GM18508 (cell line): ENCODE measurements at regions not wholly inside any gene's neighbourhood (a gene's known extent, or its start where the extent isn't known, plus 50 kb on each side); places are given as distances from the start of the nearest gene placed in this dataset.
"Not testable (repeated sequence)": the region's sequence is repeated elsewhere in the genome, so short reads cannot be mapped to it uniquely, and the experiment has no call there.

Source experiments
- ATAC-seq: cut with Tn5 transposase; IDR thresholded peaks from one replicate; pipeline ENCODE4 v1.9.1; 2021; ENCODE audit warnings: moderate number of reproducible peaks; ENCODE audit not compliant: insufficient read depth, unreplicated experiment

DNA sequence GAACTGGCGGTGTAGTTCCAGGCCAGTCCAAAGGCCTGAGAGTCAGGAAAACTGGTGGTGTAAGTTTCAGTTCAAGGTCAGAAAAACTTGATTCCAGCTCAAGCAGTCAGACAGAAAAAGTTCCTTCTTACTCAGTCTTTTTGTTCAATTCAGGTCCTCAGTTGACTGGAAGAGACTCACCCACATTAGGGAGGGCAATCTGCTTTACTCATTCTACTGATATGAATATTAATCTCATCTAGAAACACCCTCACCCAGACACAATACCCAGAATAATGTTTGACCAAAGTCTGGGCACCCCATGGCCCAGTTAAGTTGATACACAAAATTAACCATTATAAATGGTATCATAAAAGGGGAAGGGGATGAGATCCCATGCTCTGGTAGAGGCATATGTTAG lies 50.1 kb upstream of the LTA4H start:
- no peak for ATAC-seq

- not testable (repeated sequence) for ATAC-seq
Measured at GRCh38 chr12:96086190-96086589, 50.8 kb upstream of the LTA4H start.

DNA sequence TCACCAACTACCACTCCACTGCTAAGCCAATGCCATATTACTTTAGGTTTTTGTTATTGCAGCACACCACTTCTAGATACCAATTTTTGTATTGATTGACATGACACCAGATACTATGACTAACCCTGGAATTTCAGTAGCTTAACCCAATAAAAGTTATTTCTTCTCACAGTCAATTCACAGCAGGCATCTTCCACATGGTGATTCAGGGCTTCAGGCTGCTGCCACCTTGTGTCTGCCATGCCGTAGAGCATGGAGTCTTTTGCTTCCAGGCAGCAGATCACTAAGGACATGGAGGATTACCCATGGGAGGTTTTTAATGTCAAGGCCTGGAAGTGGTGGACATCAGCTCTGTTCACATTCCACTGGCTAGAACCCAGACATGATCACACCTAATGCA lies 56.4 kb upstream of the LTA4H start:
- no peak for ATAC-seq

- ATAC-seq, result no peak
Measured at GRCh38 chr12:96093543-96094196, 58.3 kb upstream of the LTA4H start.

- no peak for ATAC-seq
Measured at GRCh38 chr12:96094201-96094600, 58.8 kb upstream of the LTA4H start.

GRCh38 chr12:96098631-96099030 lies 63.2 kb upstream of the LTA4H start:
- ATAC-seq, result no peak

DNA sequence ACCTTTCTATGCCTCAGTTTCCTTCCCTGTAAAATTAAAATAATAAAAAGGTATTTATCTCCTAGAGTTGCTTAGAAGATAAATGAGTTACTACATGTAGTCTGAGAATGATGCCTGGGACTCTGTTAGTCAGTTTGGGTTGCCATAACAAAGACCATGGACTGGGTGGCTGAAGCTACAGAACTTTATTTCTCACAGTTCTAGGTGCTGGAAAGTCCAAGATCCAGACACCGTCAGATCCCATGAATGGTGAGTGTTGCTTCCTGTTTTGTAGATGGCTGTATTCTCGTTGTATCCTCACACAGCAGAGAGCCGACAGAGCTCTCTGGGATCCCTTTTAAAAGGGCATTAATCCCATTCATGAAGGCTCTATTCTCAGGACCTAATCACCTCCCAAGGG lies 64.0 kb upstream of the LTA4H start:
- no peak for ATAC-seq

- ATAC-seq, result no peak
Measured at GRCh38 chr12:96099986-96100385, 64.6 kb upstream of the LTA4H start.

- ATAC-seq, result no peak
Measured at GRCh38 chr12:96101806-96102205, 66.4 kb upstream of the LTA4H start.

GRCh38 chr12:96103067-96103644 lies 67.8 kb upstream of the LTA4H start:
- no peak for ATAC-seq

DNA sequence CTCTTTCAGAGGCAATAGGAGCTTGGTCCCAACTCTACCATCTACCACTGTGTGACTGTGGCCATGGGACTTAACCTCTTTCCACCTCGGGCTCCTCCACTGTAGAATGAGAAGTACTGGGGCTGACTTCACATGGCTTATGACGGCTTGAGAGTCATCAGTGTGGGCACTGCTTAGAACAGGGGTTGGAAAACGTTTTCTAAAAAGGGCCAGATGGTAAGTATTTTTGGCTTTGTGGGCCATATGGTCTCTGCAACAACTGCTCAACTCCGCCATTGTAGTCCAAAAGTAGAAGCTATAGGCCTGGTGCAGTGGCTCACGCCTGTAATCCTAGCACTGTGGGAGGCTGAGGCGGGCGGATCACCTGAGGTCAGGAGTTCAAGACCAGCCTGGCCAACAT lies 69.2 kb upstream of the LTA4H start:
- ATAC-seq, result no peak

GRCh38 chr12:96106137-96106536 lies 70.8 kb upstream of the LTA4H start:
- no peak for ATAC-seq

DNA sequence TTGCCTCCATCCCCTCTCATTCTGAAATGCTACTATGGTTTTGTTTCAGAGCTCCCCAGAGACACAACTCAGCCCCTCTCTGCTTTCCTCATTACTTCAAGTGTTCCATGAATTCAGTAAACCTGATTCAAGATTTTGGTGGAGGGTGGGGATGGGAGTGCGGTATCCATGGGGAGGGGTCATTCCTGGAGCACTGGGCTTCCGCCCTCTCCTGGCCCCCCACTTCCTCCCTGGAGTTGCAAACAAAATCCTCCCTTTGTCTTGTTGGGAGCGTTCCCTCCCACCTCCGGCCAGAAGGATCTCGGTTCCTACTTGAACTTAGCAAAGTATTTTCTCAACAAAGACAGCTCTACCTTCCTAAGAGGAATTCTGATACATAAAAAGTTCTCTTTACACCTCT lies 71.8 kb upstream of the LTA4H start:
- ATAC-seq, result no peak

- no peak for ATAC-seq
Measured at GRCh38 chr12:96108321-96108720, 72.9 kb upstream of the LTA4H start.

DNA sequence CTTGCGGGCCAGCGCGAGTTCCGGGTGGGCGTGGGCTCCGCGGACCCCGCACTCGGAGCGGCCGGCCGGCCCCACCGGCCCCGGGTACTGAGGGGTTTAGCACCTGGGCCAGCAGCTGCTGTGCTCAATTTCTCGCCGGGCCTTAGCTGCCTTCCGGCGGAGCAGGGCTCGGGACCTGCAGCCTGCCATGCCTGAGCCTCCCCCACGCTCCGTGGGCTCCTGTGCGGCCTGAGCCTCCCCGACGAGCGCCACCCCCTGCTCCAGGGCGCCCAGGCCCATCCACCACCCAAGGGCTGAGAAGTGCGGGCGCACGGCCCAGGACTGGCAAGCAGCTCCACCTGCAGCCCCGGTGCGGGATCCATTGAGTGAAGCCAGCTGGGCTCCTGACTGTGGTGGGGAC lies 73.6 kb upstream of the LTA4H start:
- not testable (repeated sequence) for ATAC-seq

DNA sequence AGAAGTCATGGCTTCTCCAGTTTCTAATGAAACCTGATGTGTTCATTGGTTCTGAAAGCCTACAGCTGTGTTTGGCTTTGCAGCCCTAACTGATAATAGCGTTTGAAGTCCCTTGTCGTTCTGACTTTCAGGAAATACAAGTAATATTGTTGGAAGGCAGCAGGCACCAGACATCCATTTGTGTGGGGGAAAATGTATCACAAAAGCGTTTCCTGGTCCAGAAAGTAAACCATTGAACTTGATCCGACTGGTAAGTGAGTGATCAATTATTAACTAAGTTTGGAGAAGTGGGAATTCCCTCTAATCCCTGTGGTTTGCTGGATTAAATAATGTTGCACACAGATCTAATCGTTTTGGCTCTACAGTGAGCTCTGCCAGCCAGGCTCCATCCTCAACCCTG lies 77.3 kb upstream of the LTA4H start:
- ATAC-seq, result no peak

GRCh38 chr12:96117460-96117859 lies 76.7 kb upstream of the ELK3 start:
- no peak for ATAC-seq

- ATAC-seq, result peak; percentile 59
Measured at GRCh38 chr12:96120359-96121100, 73.6 kb upstream of the ELK3 start.

DNA sequence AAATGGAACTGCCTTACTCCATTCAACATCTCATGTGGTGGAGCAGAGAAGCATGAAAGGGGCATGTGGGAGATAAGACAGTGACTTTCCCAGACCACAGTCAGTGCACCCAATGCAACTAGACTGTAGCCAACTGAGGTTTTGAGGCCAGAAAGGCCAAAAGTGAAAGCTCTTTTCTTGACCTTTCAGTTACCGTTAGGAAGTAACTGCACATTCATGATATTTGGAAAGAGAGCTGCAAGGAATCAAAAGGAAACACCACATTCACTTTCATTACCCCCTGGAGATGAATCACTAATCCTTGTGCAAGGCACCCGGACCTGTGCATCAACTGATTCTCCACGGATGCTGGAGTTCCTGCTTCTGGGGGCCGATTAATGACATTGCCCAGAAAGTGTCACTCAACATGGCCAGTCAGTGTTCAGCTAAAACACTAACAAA lies 72.9 kb upstream of the ELK3 start:
- peak; percentile 52 for ATAC-seq

GRCh38 chr12:96128292-96128691 lies 65.9 kb upstream of the ELK3 start:
- not testable (repeated sequence) for ATAC-seq

DNA sequence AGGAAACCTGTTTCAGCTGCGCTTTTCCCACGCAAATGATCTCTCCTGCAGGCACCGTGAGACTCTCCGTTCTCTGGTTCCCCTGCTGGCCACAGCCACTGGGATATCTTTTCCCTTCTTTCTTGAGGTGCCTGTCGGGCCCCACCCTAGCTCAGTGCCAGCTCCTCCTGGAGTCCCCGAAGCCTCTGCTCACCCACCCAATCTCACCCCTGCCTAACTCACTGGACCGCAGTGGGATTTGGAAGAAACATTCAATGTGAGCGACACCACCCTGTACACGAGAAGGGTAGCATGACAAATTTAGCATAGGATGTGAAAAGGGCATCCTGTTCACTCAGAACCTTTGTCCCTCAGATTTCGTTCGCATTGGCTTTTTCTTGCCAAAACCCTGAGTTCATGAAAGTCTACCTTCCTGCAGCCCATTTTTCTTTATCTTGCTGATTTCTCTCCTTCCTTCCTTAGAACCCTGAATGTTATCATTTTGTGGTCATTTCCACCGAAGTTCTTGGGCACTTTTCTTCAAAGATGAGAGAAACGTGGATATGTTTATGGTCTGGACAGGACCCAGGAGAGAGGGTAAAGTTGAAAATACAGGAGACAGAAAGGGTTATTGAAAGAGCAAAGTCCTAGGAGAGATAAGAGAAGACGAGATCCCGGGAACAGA lies 63.6 kb upstream of the ELK3 start:
- no peak for ATAC-seq
